GM12878 (cell line): ENCODE measurements at regions not wholly inside any gene's neighbourhood (a gene's known extent, or its start where the extent isn't known, plus 50 kb on each side); places are given as distances from the start of the nearest gene placed in this dataset.

Experiments
- ATAC-seq: fragments of 200-7000 bp; cut with Tn5 transposase; 3 replicates; pipeline ENCODE4 v1.9.1; 2020; ENCODE audit warnings: mild to moderate bottlenecking, moderate library complexity
- BruUV-seq: library from RNA; stranded (reverse); fragments of 400-500 nt; replicated peaks from 2 replicates; lab custom pipeline; 2021; lab: Mats Ljungman, UMichigan
- CTCF ChIA-PET: fragments of 300-600 bp; sonication (Branson Sonifier 250); formaldehyde crosslinking; extraction: SDS; loops from one replicate; lab custom pipeline; 2021; ENCODE audit warnings: inconsistent platforms; lab: Yijun Ruan, JAX
- POLR2A ChIA-PET: fragments of 350-600 bp; formaldehyde crosslinking; extraction: SDS; loops from one replicate; lab custom pipeline; 2021; ENCODE audit warnings: inconsistent platforms; lab: Charles Lee
- RAD21 ChIA-PET: fragments of 300-600 bp; sonication (Branson Sonifier 250); formaldehyde crosslinking; loops from one replicate; lab custom pipeline; 2023; ENCODE audit warnings: antibody characterized with exemption; ENCODE audit not compliant: unreplicated experiment; lab: Charles Lee
- SMC1A ChIA-PET: fragments of 300-600 bp; sonication (Branson Sonifier 250); formaldehyde crosslinking; loops from one replicate; lab custom pipeline; 2023; ENCODE audit not compliant: unreplicated experiment, uncharacterized antibody; lab: Charles Lee
- DNase-seq: peaks from one replicate; pipeline ENCODE4 v3.0.0-alpha.2; 2011; ENCODE audit warnings: low read depth, low spot score
- FAIRE-seq: peaks from 3 replicates; lab custom pipeline; 2011; peaks lifted over from hg19 to GRCh38; lab: Jason Lieb, UNC
- H2AFZ ChIP-seq: 2 replicates; pipeline ENCODE4 v1.6.0; 2011; ENCODE audit warnings: low read depth, low read length, control low read depth; ENCODE audit not compliant: control insufficient read depth
- H3K27ac ChIP-seq: 2 replicates; pipeline ENCODE4 v1.5.1; 2011; ENCODE audit warnings: control low read depth; ENCODE audit not compliant: control insufficient read depth, insufficient read depth
- H3K27me3 ChIP-seq, 2 experiments: replicated peaks in 1 of 2; 2 replicates each; pipeline versions ENCODE4 v1.6.0 to v1.6.1; 2011; ENCODE audit warnings: low read length in 1 of 2; ENCODE audit not compliant: control insufficient read depth in 2 of 2, insufficient read depth in 2 of 2
- H3K36me3 ChIP-seq, 2 experiments: 2 replicates each; pipeline ENCODE4 v1.5.1; 2011; ENCODE audit warnings: low read length in 1 of 2; ENCODE audit not compliant: control insufficient read depth in 2 of 2, insufficient read depth in 2 of 2
- H3K4me1 ChIP-seq: 2 replicates; pipeline ENCODE4 v1.6.1; 2011; ENCODE audit warnings: mild to moderate bottlenecking, low read length, moderate library complexity, mixed read lengths; ENCODE audit not compliant: control insufficient read depth, insufficient read depth
- H3K4me2 ChIP-seq: 2 replicates; pipeline ENCODE4 v1.6.0; 2011; ENCODE audit warnings: control low read depth; ENCODE audit not compliant: control insufficient read depth, insufficient read depth
- H3K4me3 ChIP-seq: fragments of 200-600 bp; sonication (generic); 2 replicates; pipeline ENCODE4 v1.5.1; 2016
- H3K79me2 ChIP-seq: 2 replicates; pipeline ENCODE4 v1.6.0; 2011; ENCODE audit warnings: low read length; ENCODE audit not compliant: control insufficient read depth, insufficient read depth
- H3K9ac ChIP-seq: 2 replicates; pipeline ENCODE4 v1.8.0; 2011; ENCODE audit warnings: low read length, control low read depth, mixed read lengths; ENCODE audit not compliant: control insufficient read depth, insufficient read depth
- H3K9me3 ChIP-seq: replicated peaks from 3 replicates; pipeline ENCODE4 v1.5.1; 2011; ENCODE audit warnings: mild to moderate bottlenecking, low read length; ENCODE audit not compliant: control insufficient read depth, insufficient read depth
- H4K20me1 ChIP-seq: 2 replicates; pipeline ENCODE4 v1.6.0; 2011; ENCODE audit not compliant: control insufficient read depth, insufficient read depth
- PAX8 ChIP-seq: fragments of 450-650 bp; IDR thresholded peaks from 2 replicates; pipeline ENCODE4 v1.6.1; 2017; ENCODE audit warnings: mild to moderate bottlenecking, moderate library complexity
- RAD21 ChIP-seq: IDR thresholded peaks from 2 replicates; pipeline ENCODE4 v1.6.1; 2011; ENCODE audit warnings: mild to moderate bottlenecking, low read depth, low read length, moderate library complexity; ENCODE audit not compliant: insufficient read depth
- STAT1 ChIP-seq: fragments of 450-650 bp; conservative IDR thresholded peaks from 2 replicates; pipeline ENCODE4 v1.6.1; 2014; ENCODE audit warnings: antibody characterized with exemption, mild to moderate bottlenecking
- SUZ12 ChIP-seq: fragments of 200-600 bp; sonication (generic); IDR thresholded peaks from one replicate; pipeline ENCODE4 v1.6.1; 2018; ENCODE audit warnings: antibody characterized with exemption, mild to moderate bottlenecking; ENCODE audit not compliant: unreplicated experiment
- TARDBP ChIP-seq: IDR thresholded peaks from 2 replicates; pipeline ENCODE4 v1.6.1; 2016; ENCODE audit warnings: borderline replicate concordance
- WGBS: methylation state at CpG from one replicate; pipeline ENCODE4 v1.1.6; 2016; ENCODE audit warnings: low lambda C conversion rate; ENCODE audit not compliant: insufficient replicate concordance, insufficient coverage; ENCODE audit errors: missing lambda C conversion rate; 5-methylcytosine and 5-hydroxymethylcytosine counted together
- in situ Hi-C: fragments of 300-500 bp; cut with MboI; formaldehyde crosslinking; loops from 9 replicates; pipeline ENCODE4 v1.14.3; 2018; ENCODE audit warnings: mixed read lengths
- intact Hi-C: fragments of 100-400 bp; cut with micrococcal nuclease; formaldehyde crosslinking; loops from one replicate; pipeline ENCODE4 v1.14.2; 2022; ENCODE audit not compliant: unreplicated experiment
- TF ChIP-seq, protein P1 (sequence below): IDR thresholded peaks from 2 replicates; pipeline ENCODE4 v1.6.1; 2011; ENCODE audit warnings: low read depth, mild to moderate bottlenecking, low read length, moderate library complexity, borderline replicate concordance; ENCODE audit errors: extremely low read depth
- TF ChIP-seq, protein P2 (sequence below): fragments of 450-650 bp; formaldehyde crosslinking; IDR thresholded peaks from 2 replicates; pipeline ENCODE4 v1.5.0; 2022; ENCODE audit warnings: mild to moderate bottlenecking, missing genetic modification characterization
- TF ChIP-seq, protein P3 (sequence below): fragments of 450-650 bp; IDR thresholded peaks from 2 replicates; pipeline ENCODE4 v1.6.1; 2017; ENCODE audit warnings: mild to moderate bottlenecking, low read depth, inconsistent platforms; ENCODE audit not compliant: poor library complexity, severe bottlenecking

GRCh38 chr10:4677296-4678021 is 148.5 kb upstream of the AKR1E2 start:
- no TSS peak for BruUV-seq
- RAD21 ChIA-PET, result no interaction called here

DNA sequence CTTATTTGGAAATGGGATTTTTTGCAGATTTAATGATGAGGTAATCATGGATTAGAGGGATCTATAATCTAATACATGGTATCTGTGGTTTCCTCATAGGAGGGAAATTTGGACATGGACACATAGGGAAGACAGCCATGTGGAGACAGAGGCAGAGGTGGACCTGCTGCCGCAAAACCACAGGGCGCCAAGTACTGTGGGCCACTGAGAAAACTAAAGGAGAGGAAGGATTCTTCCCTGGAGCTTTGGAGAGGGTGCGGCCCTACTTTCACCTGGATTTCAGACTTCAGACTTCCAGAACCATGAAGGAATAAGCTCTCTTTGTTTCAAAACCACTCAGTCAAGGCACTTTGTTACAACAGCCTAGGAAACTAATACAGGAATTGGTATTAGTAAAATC is 149.4 kb upstream of the AKR1E2 start:
- RAD21 ChIA-PET, result no interaction called here
- BruUV-seq, result no TSS peak
- ATAC-seq (no peak), DNase-seq (no peak), FAIRE-seq (no peak)
- POLR2A ChIA-PET, result no interaction called here
- no peak overlapping the region for H3K9ac ChIP-seq
- H3K27ac ChIP-seq, result no peak overlapping the region
- intact Hi-C loops (no loop called here), in situ Hi-C loops (no loop called here)
- no peaks in the 10 kb centered on the region for H3K27me3 ChIP-seq
- H2AFZ ChIP-seq, result no peak overlapping the region
- no peak overlapping the region for H3K4me2 ChIP-seq
- SMC1A ChIA-PET, result no interaction called here
- no peaks in the 10 kb centered on the region for H3K9me3 ChIP-seq
- CTCF ChIA-PET, result interaction anchor here (1.5 kb wide), 1 partner anchor 19 kb away, joined by 3 read pairs; no protein-coding TSS in a partner anchor
- H3K79me2 ChIP-seq, result no peaks in the 10 kb centered on the region
- no peak overlapping the region for H3K4me3 ChIP-seq
- H4K20me1 ChIP-seq, result no peaks in the 10 kb centered on the region
- H3K36me3 ChIP-seq, result no peaks in the 10 kb centered on the region
- no peaks in the 10 kb centered on the region for H3K4me1 ChIP-seq
- 61% methylated on average over 3 of the region's 3 CpGs for WGBS
- TF ChIP-seq, protein P1, sequence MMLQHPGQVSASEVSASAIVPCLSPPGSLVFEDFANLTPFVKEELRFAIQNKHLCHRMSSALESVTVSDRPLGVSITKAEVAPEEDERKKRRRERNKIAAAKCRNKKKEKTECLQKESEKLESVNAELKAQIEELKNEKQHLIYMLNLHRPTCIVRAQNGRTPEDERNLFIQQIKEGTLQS, result no peak
- TF ChIP-seq SUZ12 (no peak), TARDBP (no peak)
- TF ChIP-seq, protein P2, sequence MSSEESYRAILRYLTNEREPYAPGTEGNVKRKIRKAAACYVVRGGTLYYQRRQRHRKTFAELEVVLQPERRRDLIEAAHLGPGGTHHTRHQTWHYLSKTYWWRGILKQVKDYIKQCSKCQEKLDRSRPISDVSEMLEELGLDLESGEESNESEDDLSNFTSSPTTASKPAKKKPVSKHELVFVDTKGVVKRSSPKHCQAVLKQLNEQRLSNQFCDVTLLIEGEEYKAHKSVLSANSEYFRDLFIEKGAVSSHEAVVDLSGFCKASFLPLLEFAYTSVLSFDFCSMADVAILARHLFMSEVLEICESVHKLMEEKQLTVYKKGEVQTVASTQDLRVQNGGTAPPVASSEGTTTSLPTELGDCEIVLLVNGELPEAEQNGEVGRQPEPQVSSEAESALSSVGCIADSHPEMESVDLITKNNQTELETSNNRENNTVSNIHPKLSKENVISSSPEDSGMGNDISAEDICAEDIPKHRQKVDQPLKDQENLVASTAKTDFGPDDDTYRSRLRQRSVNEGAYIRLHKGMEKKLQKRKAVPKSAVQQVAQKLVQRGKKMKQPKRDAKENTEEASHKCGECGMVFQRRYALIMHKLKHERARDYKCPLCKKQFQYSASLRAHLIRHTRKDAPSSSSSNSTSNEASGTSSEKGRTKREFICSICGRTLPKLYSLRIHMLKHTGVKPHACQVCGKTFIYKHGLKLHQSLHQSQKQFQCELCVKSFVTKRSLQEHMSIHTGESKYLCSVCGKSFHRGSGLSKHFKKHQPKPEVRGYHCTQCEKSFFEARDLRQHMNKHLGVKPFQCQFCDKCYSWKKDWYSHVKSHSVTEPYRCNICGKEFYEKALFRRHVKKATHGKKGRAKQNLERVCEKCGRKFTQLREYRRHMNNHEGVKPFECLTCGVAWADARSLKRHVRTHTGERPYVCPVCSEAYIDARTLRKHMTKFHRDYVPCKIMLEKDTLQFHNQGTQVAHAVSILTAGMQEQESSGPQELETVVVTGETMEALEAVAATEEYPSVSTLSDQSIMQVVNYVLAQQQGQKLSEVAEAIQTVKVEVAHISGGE (CRISPR knock-in tag), result no peak

More at GRCh38 chr10:4677296-4678021, 148.5 kb upstream of the AKR1E2 start:
- ChIA-PET CTCF (interaction anchor here (1.2 kb wide), 1 partner anchor 21 kb away, joined by 3 read pairs; no protein-coding TSS in a partner anchor), POLR2A (no interaction called here), SMC1A (no interaction called here)
- no peak for ATAC-seq
- in situ Hi-C loops (no loop called here), intact Hi-C loops (no loop called here)
- no peak for FAIRE-seq
- no peaks in the 10 kb centered on the region for H3K27me3 ChIP-seq
- no peaks in the 10 kb centered on the region for H3K9me3 ChIP-seq
- WGBS, result 8% methylated on average over 5 of the region's 5 CpGs
- H3K4me1 ChIP-seq, result no peaks in the 10 kb centered on the region
- no peak overlapping the region for H3K4me3 ChIP-seq
- no peak for DNase-seq
- no peaks in the 10 kb centered on the region for H3K36me3 ChIP-seq
- TF ChIP-seq STAT1 (no peak), PAX8 (no peak), RAD21 (no peak)
- TF ChIP-seq, protein P3, sequence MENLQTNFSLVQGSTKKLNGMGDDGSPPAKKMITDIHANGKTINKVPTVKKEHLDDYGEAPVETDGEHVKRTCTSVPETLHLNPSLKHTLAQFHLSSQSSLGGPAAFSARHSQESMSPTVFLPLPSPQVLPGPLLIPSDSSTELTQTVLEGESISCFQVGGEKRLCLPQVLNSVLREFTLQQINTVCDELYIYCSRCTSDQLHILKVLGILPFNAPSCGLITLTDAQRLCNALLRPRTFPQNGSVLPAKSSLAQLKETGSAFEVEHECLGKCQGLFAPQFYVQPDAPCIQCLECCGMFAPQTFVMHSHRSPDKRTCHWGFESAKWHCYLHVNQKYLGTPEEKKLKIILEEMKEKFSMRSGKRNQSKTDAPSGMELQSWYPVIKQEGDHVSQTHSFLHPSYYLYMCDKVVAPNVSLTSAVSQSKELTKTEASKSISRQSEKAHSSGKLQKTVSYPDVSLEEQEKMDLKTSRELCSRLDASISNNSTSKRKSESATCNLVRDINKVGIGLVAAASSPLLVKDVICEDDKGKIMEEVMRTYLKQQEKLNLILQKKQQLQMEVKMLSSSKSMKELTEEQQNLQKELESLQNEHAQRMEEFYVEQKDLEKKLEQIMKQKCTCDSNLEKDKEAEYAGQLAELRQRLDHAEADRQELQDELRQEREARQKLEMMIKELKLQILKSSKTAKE, result no peak
- no peak overlapping the region for H3K9ac ChIP-seq
- H3K27ac ChIP-seq, result no peak overlapping the region
- no peak overlapping the region for H3K4me2 ChIP-seq
- H3K79me2 ChIP-seq, result no peaks in the 10 kb centered on the region
- no peak overlapping the region for H2AFZ ChIP-seq
- H4K20me1 ChIP-seq, result no peaks in the 10 kb centered on the region
